ENCODE measurements at regions not wholly inside any gene's neighbourhood (a gene's known extent, or its start where the extent isn't known, plus 50 kb on each side); places are given as distances from the start of the nearest gene placed in this dataset.

DNA sequence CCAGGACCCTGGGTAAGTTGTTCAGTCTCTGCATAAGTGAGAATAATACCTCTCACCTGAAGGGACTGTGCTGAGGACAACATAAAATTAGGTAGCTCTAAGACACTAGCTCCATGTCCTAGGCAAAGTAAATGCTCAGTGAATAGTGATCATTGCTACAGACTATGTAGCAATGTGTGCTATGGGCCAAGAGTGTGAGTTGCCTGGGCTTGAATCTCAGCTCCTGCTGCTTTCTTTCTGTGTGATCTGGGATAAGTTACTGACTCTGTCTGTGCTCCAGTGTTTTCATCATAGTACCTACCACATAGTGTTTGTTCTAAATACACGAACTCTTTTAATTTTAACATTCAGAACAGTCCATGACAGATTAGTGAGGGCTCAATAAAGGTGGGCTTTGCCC, 81.1 kb upstream of the MFGE8 start (continued):
- TF ChIP-seq, protein P1, sequence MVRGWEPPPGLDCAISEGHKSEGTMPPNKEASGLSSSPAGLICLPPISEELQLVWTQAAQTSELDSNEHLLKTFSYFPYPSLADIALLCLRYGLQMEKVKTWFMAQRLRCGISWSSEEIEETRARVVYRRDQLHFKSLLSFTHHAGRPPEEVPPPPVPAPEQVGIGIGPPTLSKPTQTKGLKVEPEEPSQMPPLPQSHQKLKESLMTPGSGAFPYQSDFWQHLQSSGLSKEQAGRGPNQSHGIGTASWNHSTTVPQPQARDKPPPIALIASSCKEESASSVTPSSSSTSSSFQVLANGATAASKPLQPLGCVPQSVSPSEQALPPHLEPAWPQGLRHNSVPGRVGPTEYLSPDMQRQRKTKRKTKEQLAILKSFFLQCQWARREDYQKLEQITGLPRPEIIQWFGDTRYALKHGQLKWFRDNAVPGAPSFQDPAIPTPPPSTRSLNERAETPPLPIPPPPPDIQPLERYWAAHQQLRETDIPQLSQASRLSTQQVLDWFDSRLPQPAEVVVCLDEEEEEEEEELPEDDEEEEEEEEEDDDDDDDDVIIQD (CRISPR knock-in tag; IDR thresholded peaks at IDR 0.05): no peak

DNA sequence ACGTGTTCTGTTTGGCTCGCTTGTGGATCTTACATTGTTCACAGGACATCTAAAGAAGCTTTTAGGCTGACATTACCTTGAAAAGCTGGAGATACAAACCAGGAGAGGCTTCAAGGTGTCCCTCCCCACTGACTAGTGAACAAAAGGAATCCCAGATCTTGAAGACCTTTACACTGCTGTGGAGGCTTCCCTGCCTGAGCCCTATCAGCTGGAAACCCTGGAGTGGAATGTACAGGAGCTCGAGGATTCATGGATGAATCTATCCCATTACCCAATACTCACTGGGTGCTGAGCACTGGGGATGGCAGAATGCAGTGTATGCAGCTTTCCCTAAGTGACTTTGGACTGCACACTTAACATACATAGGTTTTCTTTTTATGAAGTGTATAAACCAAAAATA, 82.3 kb upstream of the MFGE8 start:
- TF ChIP-seq ZNF699 (CRISPR knock-in tag; IDR thresholded peaks at IDR 0.05; ENCODE audit: insufficient replicate concordance): no peak
- TF ChIP-seq, protein P2, sequence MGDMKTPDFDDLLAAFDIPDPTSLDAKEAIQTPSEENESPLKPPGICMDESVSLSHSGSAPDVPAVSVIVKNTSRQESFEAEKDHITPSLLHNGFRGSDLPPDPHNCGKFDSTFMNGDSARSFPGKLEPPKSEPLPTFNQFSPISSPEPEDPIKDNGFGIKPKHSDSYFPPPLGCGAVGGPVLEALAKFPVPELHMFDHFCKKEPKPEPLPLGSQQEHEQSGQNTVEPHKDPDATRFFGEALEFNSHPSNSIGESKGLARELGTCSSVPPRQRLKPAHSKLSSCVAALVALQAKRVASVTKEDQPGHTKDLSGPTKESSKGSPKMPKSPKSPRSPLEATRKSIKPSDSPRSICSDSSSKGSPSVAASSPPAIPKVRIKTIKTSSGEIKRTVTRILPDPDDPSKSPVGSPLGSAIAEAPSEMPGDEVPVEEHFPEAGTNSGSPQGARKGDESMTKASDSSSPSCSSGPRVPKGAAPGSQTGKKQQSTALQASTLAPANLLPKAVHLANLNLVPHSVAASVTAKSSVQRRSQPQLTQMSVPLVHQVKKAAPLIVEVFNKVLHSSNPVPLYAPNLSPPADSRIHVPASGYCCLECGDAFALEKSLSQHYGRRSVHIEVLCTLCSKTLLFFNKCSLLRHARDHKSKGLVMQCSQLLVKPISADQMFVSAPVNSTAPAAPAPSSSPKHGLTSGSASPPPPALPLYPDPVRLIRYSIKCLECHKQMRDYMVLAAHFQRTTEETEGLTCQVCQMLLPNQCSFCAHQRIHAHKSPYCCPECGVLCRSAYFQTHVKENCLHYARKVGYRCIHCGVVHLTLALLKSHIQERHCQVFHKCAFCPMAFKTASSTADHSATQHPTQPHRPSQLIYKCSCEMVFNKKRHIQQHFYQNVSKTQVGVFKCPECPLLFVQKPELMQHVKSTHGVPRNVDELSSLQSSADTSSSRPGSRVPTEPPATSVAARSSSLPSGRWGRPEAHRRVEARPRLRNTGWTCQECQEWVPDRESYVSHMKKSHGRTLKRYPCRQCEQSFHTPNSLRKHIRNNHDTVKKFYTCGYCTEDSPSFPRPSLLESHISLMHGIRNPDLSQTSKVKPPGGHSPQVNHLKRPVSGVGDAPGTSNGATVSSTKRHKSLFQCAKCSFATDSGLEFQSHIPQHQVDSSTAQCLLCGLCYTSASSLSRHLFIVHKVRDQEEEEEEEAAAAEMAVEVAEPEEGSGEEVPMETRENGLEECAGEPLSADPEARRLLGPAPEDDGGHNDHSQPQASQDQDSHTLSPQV (IDR thresholded peaks at IDR 0.05): no peak
- TF ChIP-seq ZNF184 (CRISPR knock-in tag; IDR thresholded peaks at IDR 0.05): no peak
- TF ChIP-seq ZNF175 (CRISPR knock-in tag; IDR thresholded peaks at IDR 0.05; ENCODE audit: low read depth): no peak
- H3K9ac ChIP-seq (ENCODE audit: insufficient read depth in 1 of 2, low read depth in 2 of 2, low read length in 2 of 2): peak overlapping the region in 1 of 2 experiments; percentile 2; a peak in 1 of 4 replicates
- H3K4me3 ChIP-seq: no peak overlapping the region
- ATAC-seq (peak; percentile 18; the same call in 2 of the 3 replicates), FAIRE-seq (no peak), DNase-seq (ENCODE audit: extremely low read depth in 1 of 4, low spot score in 3 of 4) (no peak)
- H3K27ac ChIP-seq (ENCODE audit: extremely low read depth, low read depth, low read length): no peak overlapping the region
- in situ Hi-C loops (cut with MboI) (no loop called here), intact Hi-C loops (cut with micrococcal nuclease) (no loop called here)
- H2AFZ ChIP-seq (ENCODE audit: low read depth, low read length): peak overlapping the region; percentile 38; the same call in 1 of the 2 replicates
- no peaks in the 10 kb centered on the region for H4K20me1 ChIP-seq (replicated peaks; ENCODE audit: control insufficient read depth, insufficient read depth, low read length)
- POLR2A ChIA-PET: interaction anchor here (0.6 to 1.2 kb wide), 2 partner anchors 9 to 90 kb away, joined by 4 read pairs; no protein-coding TSS in a partner anchor
- no TSS peak for BruUV-seq (replicated peaks)
- no peaks in the 10 kb centered on the region for H3K9me3 ChIP-seq (replicated peaks; ENCODE audit: control insufficient read depth, insufficient read depth, low read depth, low read length)
- H3K9me1 ChIP-seq (ENCODE audit: control insufficient read depth, insufficient read depth, low read length): no peaks in the 10 kb centered on the region
- no peaks in the 10 kb centered on the region for H3K79me2 ChIP-seq (ENCODE audit: control insufficient read depth, insufficient read depth, low read length)
- no peaks in the 10 kb centered on the region for H3K27me3 ChIP-seq (ENCODE audit: control insufficient read depth in 2 of 2, insufficient read depth in 2 of 2, low read length in 2 of 2)
- peaks cover 4 to 6% of the 10 kb centered on the region in 2 experiments; a peak in 3 of 5 replicates for H3K4me1 ChIP-seq (replicated peaks in 1 of 2; ENCODE audit: control insufficient read depth in 2 of 2, insufficient read depth in 2 of 2, low read length in 2 of 2)
- CTCF ChIA-PET (ENCODE audit: low intra/inter-chr PET ratio): no interaction called here
- H3K36me3 ChIP-seq (ENCODE audit: control insufficient read depth, insufficient read depth, low read length): no peaks in the 10 kb centered on the region
- WGBS (ENCODE audit: insufficient coverage, low coverage, missing lambda C conversion rate): 48% methylated on average over 3 of the region's 3 CpGs
- H3K4me2 ChIP-seq (ENCODE audit: insufficient read depth, low read length): no peak overlapping the region

Data from K562 (cell line).